GM19238 (cell line): ENCODE measurements at regions not wholly inside any gene's neighbourhood (a gene's known extent, or its start where the extent isn't known, plus 50 kb on each side); places are given as distances from the start of the nearest gene placed in this dataset.
"Not testable (repeated sequence)": the region's sequence is repeated elsewhere in the genome, so short reads cannot be mapped to it uniquely, and the experiment has no call there.

Source experiments
- DNase-seq: peaks from one replicate; pipeline ENCODE4 v3.0.0; 2011; ENCODE audit warnings: low spot score; ENCODE audit not compliant: insufficient read length

GRCh38 chr9:96065482-96066251 lies 190.2 kb downstream of the ERCC6L2 start:
- DNase-seq, result no peak

GRCh38 chr9:96064826-96065481 lies 189.5 kb downstream of the ERCC6L2 start:
- DNase-seq, result no peak

GRCh38 chr9:96062854-96063253 lies 187.4 kb downstream of the ERCC6L2 start:
- no peak for DNase-seq

- DNase-seq, result no peak
These were observed 186.5 kb downstream of the ERCC6L2 start for GRCh38 chr9:96062031-96062430.

- DNase-seq, result peak; percentile 38
These were observed 185.9 kb downstream of the ERCC6L2 start for GRCh38 chr9:96061293-96061987.

GRCh38 chr9:96058218-96058617 lies 182.7 kb downstream of the ERCC6L2 start:
- DNase-seq, result no peak

GRCh38 chr9:96057155-96057554 lies 181.7 kb downstream of the ERCC6L2 start:
- no peak for DNase-seq

- no peak for DNase-seq
These were observed 180.7 kb downstream of the ERCC6L2 start for GRCh38 chr9:96056226-96056625.

- DNase-seq, result not testable (repeated sequence)
These were observed 178.8 kb downstream of the ERCC6L2 start for GRCh38 chr9:96054248-96054647.

GRCh38 chr9:96052686-96053085 lies 177.2 kb downstream of the ERCC6L2 start:
- no peak for DNase-seq

- DNase-seq, result no peak
These were observed 175.9 kb downstream of the ERCC6L2 start for GRCh38 chr9:96051423-96051822.

GRCh38 chr9:96050861-96051155 lies 175.3 kb downstream of the ERCC6L2 start:
- no peak for DNase-seq

GRCh38 chr9:96050048-96050860 lies 174.8 kb downstream of the ERCC6L2 start:
- DNase-seq, result no peak

- DNase-seq, result no peak
These were observed 173.7 kb downstream of the ERCC6L2 start for GRCh38 chr9:96048956-96049831.

- no peak for DNase-seq
These were observed 172.8 kb downstream of the ERCC6L2 start for GRCh38 chr9:96048104-96048955.

GRCh38 chr9:96047741-96048103 lies 172.2 kb downstream of the ERCC6L2 start:
- DNase-seq, result no peak

GRCh38 chr9:96047116-96047639 lies 171.7 kb downstream of the ERCC6L2 start:
- no peak for DNase-seq

- DNase-seq, result no peak
These were observed 170.3 kb downstream of the ERCC6L2 start for GRCh38 chr9:96045811-96046210.

GRCh38 chr9:96044401-96044800 lies 168.9 kb downstream of the ERCC6L2 start:
- no peak for DNase-seq
